Stomach (tissue), 4 donors: ENCODE measurements at regions not wholly inside any gene's neighbourhood (a gene's known extent, or its start where the extent isn't known, plus 50 kb on each side); places are given as distances from the start of the nearest gene placed in this dataset.

Source experiments
- CTCF ChIP-seq, 7 experiments: fragments of 450-650 bp in 4 of 7; fragments of 200-600 bp in 3 of 7; sonication (generic) in 3 of 7; IDR thresholded peaks; one replicate each; pipeline ENCODE4 v1.5.1; 2016 to 2019; ENCODE audit warnings: antibody characterized with exemption in 7 of 7, control low read depth in 2 of 7, mild to moderate bottlenecking in 1 of 7
- EP300 ChIP-seq: sonication (generic); formaldehyde crosslinking; IDR thresholded peaks from one replicate; pipeline ENCODE4 v1.6.1; 2017; ENCODE audit warnings: antibody characterized with exemption
- POLR2A ChIP-seq, 4 donors: fragments of 450-650 bp; IDR thresholded peaks; one replicate each; pipeline ENCODE4 v1.6.1; 2016; ENCODE audit warnings: antibody characterized with exemption in 4 of 4, control low read depth in 2 of 4, mild to moderate bottlenecking in 1 of 4, moderate library complexity in 1 of 4
- POLR2AphosphoS5 ChIP-seq, 3 donors: sonication (generic); formaldehyde crosslinking; IDR thresholded peaks; one replicate each; pipeline ENCODE4 v1.6.1; 2016; ENCODE audit warnings: antibody characterized with exemption in 3 of 3

GRCh38 chr15:38192496-38192895 lies 60.1 kb upstream of the SPRED1 start:
- no peak for TF ChIP-seq CTCF (IDR thresholded peaks at IDR 0.05)
- TF ChIP-seq POLR2A (IDR thresholded peaks at IDR 0.05) = no peak
- no peak for TF ChIP-seq POLR2AphosphoS5 (IDR thresholded peaks at IDR 0.05)
- TF ChIP-seq EP300 = no peak
